ENCODE measurements at regions not wholly inside any gene's neighbourhood (a gene's known extent, or its start where the extent isn't known, plus 50 kb on each side); places are given as distances from the start of the nearest gene placed in this dataset.
"Not testable (repeated sequence)": the region's sequence is repeated elsewhere in the genome, so short reads cannot be mapped to it uniquely, and the experiment has no call there.

DNA sequence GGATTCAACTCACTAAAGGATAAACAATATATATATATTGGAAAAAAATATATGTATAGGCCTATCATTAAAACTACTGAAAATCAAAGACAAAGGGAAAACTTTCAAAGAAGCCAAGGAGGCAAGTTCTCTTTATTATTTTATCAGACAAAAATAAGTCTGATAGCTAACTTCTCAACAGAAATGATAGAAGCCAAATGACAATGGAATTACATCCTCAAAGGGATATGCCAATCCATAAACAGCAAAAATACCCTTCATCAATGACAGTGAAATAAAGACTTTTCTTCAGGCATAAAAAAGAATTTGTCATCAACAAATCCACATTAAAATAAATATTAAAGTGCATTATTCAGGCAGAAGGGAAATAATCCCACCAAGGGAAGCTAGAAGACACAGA, 393.4 kb downstream of the ZFHX3 start:
- DNase-seq: no peak

DNA sequence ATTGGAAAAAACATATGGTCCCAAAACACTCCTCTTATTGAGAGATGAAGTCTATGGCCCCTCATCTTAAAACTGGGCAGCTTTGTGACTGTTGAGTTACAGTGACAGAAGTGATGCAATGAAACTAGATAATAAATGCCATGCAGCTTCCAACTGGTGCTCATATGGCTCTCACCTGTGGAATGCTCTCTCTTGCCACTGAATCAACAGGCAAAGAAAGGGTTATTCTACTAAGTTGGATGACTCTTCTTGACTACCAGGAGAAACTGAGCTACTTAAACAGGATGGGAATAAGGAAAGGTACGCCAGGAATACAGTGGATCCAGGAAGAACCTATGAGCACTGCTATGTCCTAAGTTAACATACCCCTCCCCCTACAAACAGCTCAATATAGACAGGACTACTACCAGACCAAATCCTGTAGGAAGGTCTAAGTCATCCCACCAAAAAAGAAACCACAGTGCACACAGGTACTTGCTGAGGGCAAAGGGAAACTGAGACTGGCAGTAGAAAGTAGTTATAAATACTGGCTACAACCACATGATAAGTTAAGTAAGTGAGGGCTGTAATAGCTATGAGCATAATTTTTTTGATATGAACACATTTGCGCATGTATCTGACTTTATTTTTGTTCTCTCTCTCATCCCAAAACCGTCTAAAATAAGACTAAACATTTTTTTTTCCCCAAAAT, 398.5 kb downstream of the ZFHX3 start:
- DNase-seq: no peak

DNA sequence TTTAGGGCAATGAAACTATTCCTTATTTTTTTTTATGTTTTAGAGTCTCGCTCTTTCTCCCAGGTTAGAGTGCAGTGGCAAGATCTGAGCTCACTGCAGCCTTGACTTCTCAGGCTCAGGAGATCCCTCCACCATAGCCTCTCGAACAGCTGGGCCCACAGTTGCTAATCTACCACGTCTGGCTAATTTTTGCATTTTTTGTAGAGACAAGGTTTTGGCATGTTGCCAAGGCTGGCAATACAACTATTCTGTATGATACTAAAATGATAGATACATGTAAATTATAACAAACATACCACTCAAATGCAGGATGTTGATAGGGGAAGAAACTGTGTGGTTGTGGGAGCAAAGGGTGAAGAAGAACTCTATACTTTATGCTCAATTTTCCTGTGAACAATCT, 401.3 kb downstream of the ZFHX3 start:
- no peak for DNase-seq

DNA sequence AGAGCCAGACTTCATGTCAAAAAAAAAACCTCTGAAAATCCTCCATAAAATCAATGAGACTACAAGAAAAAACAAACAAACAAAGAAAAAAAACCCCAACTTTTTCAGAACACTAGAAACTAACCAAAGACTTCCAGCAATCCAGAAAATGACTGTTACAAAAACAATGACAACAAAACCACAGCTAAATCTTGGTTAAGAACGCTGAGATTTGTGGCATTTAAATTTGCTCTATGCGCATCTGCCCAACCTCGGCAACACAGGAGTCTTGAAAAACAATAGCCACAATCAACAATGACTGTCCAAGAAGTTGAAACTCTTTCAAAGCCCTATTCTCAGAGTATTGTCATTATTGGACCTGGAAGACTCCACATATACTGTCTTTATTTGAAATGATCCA, 402.4 kb downstream of the ZFHX3 start:
- no peak for DNase-seq

DNA sequence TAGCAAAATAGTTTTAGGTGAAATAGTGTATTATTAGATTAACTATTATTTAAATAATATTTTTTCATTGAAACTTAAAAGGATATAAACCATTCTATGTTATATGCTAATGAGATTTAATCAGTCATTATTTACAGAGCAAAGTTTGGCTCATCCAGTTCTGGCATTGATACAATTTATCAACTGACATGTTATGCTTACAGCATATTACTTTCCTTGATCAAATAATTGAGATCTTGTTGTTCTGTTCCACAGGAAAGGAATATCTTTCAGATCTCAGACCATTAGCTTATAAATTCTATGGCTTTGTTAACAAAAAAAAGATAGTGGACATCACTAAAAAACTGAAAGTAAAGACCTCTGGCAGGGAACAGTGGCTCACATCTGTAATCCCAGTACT, 403.0 kb downstream of the ZFHX3 start:
- no peak for DNase-seq

DNA sequence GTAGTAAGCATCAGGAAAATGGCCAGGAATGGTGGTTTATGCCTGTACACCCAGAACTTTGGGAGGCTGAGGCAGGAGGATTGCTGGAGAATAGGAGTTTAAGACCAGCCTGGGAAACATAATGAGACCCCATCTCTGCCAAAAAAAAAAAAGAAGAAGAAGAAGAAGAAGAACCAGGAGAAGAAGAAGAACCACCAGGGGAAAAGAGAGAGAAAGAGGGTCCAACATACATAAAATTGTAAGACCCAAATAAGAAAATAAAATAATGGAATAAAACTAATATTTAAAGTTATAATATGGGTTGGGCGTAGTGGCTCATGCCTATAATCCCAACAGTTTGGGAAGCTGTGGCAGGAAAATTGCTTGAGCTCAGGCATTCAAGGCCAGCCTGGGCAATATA, 408.4 kb downstream of the ZFHX3 start:
- DNase-seq: no peak

DNA sequence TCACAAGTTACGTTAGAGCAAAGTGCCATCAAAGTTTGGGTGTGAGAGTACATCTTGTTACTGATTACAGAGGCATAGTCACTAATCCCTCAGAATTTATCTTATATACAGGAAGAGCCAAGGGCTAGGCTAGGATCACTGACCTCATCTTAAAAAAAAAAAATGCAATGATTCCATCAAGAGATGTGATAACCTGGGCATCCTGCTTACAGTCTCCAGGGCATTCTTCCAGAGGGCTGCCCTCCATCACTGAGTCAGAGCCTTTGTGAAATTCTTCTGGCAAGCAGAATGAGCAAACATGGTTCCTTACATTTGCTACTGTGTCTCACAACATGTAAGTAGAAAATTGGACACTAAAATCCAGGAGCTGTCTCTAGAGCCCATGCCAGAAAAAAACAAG, 410.6 kb downstream of the ZFHX3 start:
- DNase-seq: no peak

DNA sequence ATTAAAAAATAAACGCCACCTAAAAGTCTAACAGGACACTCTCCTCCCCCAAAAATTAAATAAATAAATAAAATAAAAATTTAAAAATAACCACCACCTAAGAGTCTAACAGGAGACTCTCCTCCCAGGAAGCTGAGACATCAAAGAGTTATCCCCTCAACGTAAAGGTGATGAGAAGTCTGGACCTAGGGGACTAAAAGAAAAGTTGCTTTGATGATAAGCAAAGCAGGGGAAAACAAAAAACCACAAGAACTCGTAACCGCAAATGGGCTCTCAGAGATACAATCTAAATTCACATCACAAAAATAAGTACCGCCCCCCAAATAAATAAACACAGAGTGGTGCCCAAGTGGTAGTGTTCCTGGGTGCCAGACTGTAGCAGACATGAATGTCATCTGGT, 412.2 kb downstream of the ZFHX3 start:
- DNase-seq: no peak

DNA sequence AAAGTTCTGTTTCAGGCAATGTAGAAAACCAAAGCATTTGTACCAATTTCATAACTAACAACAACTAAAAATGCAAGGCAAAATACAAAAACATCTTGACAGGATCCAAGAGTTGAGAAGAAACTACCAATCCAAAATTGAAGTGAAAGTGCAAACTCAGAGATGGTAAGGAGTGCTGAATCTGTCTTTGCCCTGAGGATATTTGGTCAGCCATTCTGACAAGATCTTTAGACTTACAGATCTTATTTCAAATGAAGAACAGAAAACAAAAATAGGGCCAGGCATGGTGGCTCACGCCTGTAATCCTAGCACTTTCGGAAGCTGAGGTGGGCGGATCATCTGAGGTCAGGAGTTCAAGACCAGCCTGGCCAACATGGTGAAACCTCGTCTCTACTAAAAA, 412.8 kb downstream of the ZFHX3 start:
- DNase-seq: no peak

DNA sequence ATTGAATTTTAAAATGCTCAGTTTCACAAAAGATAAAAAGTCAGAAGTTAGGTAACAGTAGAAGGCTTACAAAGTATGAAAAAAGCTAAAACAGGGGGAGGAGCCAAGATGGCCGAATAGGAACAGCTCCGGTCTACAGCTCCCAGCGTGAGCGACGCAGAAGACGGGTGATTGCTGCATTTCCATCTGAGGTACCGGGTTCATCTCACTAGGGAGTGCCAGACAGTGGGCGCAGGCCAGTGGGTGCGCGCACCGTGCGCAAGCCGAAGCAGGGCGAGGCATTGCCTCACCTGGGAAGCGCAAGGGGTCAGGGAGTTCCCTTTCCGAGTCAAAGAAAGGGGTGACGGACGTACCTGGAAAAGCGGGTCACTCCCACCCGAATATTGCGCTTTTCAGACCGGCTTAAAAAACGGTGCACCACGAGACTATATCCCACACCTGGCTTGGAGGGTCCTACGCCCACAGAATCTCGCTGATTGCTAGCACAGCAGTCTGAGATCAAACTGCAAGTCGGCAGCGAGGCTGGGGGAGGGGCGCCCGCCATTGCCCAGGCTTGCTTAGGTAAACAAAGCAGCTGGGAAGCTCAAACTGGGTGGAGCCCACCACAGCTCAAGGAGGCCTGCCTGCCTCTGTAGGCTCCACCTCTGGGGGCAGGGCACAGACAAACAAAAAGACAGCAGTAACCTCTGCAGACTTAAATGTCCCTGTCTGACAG, 420.6 kb downstream of the ZFHX3 start:
- not testable (repeated sequence) for DNase-seq

DNA sequence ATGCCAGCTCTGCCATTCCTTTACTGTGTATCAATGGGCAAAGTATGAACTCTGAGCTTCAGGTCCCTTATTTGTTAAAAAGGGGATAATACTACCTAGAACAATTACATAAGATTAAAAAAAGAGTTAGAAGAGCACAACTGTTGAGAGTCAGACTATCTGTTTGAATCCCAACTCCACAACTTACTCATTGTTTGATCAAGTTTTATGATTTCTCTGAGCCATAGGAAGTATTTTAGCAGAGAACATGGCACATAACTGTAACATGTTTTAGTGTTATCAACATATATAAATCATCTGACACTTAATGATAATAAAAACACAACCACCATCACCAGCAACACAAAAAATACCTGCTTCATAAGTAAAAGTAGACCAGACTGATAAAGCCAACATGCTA, 421.3 kb downstream of the ZFHX3 start:
- no peak for DNase-seq

DNA sequence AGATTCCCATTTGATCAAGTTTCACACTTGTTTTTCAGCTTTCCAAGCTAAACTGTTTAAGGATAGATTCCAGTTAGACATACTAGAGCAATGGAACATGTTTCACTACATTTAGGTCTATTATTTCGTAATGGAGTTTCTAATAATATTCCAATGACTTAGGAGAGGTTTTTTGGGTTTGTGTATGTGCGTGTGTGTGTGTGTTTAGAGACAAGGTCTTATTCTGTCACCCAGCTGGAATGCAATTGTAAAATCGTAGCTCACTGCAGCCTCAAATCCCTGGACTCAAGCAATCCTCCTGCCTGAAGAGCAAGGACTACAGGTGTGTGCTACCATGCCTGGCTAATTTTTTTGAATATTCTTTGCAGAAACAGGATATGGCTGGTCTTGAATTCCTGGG, 426.3 kb downstream of the ZFHX3 start:
- DNase-seq: no peak

DNA sequence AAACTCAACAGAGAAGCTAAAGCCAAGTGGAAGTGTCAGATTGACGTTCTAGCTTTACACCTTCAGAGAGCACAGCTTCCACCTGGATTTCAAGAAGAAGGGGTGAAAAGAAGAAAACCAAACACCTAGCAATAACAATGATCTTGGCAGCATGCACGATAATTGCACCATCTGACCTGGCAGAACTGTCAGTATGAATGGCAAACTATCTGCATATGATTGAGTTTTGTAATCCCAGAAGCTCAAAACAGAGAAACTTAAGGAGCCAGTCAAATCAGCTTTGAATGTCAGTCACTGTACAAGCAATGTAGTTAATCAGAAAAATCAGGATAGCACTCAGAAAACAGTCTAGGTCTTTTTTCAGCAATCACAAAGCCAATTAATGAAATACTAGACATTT, 427.1 kb downstream of the ZFHX3 start:
- no peak for DNase-seq

DNA sequence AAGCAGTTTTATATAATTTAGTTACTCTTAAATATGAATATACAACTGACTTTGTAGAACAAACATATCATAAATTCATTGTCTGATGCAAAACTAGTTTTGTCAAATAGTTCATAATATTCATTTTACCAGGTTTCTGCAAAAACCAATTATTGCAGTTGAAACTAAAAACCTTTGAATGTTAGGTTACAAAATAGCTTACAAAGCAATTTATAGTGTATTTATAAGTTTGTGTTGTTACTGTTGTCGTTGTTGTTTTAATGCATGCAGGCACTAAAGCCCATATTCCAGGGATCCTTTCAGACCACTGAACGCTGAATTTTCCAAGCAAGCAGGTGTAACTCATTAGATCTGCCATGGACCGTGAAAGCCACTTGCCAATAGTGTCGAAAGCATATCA, 427.6 kb downstream of the ZFHX3 start:
- no peak for DNase-seq

DNA sequence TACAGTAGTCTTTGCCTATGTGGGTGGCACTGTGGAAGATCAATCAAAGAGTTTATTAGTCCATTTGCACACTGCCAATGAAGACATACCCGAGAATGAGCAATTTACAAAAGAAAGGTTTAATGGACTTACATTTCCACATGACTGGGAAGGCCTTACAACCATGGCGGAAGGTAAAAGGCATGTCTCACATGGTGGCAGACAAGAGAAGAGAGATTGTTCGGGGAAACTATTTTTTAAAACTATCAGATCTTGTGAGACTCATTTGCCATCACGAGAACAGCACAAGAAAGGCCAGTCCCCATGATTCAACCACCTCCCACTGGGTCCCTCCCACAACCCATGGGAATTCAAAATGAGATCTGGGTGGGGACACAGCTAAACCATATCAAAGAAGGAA, 432.1 kb downstream of the ZFHX3 start:
- no peak for DNase-seq

DNA sequence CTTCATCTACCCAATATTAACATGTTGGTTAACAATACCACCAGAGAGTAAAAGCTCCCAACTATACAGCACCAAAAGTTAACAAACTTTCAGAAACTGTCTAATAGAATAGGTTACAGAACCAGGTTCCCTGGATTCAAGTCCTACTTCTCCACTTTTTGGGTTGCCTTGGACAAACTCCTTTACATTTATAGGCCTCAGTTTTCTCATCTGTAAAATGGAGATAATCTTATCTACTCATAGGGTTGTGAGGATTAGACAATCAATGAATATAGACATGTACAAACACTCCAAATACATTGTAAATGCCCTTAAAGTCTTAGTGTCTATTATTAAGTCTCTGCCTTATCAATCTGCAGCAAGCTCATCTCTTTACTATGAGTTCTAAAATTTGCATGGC, 435.2 kb downstream of the ZFHX3 start:
- no peak for DNase-seq

DNA sequence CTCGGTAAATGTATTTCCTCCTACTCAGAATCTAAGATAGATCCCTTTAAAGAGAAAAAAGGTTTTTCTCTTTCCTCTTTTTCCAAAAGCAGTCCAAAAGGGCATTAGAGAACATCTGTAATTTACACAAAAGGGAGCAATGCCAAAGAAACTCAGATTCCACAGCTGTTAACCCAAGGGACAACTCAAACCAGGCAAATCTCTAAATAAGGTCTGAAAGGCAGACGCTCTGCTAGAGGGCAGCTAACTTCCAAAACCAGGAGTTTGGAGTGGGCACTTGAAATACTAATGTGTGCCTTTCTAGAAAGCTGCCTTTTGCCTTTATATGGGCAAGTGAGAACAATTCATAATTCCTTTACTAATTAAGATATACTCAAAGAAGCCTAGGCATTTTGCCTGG, 435.7 kb downstream of the ZFHX3 start:
- no peak for DNase-seq

DNA sequence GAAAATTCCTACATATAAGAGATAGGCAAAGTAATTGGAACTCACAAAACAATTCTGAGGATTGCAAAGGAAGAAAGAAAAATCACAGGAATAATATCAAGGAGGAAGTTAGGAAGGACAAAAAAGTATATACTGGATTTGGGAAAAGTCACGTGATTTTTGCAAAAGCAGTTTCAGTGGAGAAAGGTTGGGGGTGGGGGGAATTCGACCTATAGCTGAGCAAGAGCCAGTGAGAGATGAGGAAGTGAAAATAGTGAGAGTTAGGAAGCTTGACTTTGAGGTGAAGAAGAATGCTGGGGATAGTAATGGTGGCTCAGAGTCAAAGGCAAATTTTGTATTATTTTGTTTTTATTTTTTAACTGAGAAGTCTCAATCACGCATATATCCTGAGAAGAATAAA, 438.0 kb upstream of the PMFBP1 start:
- DNase-seq: no peak

DNA sequence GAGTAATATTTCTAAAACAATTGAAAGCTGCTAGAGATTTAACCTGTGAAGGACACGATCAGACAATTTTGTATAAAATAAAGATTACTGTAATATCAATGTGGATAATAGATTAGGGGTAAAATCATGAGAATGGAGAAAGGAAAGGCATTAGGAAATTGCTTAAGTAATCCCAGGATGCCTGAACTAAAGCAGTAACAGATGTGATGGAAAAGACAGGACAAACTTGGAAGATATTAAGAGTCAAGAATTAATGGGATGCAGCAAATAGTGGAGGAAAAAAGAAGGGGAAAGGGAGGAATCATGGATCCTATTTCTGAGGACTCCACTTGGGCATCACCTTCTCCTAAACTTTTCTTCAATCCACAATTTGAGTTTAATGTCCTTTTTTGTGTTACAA, 437.1 kb upstream of the PMFBP1 start:
- no peak for DNase-seq

DNA sequence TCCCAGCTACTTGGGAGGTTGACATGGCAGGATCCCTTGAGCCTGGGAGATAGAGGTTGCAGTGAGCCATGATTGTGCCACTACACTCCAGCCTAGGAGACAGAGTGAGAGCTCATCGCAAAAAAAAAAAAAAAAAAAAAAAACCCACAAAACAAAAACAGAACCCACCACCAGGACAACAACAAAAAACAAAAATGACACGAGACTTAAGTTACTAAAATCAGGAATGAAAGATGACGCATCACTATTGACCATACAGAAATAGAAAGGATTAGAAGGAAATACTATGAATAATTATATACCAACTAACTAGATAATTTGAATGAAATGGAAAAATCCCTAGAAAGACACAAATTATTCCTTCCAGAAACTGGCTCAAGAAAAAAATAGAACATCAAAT, 432.4 kb upstream of the PMFBP1 start:
- DNase-seq: no peak

DNA sequence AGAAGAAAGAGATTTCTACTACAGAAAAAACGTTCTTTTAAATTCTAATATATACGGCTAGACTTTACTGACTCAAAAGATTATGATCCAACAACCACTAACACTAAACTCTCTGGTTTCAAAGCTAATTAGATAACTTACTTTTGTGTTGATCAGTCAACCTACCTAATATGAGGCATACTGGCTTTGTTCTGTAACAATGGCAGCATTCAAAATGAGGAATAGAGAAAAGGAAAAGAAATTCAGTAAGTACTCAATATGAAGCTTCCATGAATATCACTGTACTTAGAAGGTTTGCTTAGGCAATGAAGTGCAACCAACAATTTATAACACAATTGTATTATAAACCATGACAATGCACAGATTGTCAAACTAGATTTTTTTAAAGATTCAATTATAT, 430.5 kb upstream of the PMFBP1 start:
- no peak for DNase-seq

DNA sequence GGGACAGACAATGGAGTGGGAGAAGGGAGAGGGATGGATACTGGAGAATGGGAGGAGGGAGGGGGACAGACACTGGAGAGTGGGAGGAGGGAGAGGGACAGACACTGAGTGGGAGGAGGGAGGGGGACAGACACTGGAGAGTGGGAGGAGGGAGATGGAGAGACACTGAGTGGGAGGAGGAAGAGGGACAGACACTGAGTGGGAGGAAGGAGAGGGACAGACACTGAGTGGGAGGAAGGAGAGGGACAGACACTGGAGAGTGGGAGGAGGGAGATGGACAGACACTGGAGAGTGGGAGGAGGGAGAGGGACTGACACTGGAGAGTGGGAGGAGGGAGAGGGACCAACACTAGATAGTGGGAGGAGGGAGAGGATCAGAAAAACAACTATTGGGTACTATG, 426.7 kb upstream of the PMFBP1 start:
- no peak for DNase-seq

DNA sequence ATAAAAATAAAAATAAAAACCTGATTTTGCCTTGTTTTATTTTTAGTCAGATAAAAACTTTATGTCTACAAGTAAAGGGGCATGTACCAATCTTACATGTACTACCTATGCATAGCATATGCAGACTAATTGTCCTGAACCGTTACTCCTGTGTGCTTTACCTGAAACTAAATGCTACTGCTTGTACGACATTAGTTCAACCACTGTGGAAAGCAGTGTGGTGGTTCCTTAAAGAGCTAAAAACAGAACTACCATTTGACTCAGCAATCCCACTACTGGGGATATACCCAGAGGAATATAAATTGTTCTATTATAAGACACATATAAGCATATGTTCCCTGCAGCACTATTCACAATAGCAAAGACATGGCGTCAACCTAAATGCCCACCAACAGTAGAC, 426.0 kb upstream of the PMFBP1 start:
- DNase-seq: no peak

DNA sequence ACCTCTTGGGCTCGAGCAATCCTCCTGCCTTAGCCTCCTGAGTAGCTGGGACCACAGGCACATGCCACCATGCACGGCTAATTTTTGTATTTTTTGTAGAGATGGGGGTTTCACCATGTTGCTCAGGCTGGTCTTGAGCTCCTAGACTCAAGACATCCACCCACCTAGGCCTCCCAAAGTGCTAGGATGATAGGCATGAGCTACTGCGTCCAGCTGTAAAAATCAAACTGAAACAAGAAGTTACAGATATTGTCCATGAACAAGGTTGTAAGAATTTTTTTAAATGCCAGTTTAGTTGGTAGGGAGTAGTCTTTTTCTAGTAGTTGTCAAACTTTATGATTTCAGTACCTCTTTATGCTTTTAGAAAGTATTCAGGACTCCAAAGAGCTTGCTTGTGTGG, 424.4 kb upstream of the PMFBP1 start:
- DNase-seq: no peak

Data from NCI-H1092 (cell line).